GM12878 (cell line): ENCODE measurements at regions not wholly inside any gene's neighbourhood (a gene's known extent, or its start where the extent isn't known, plus 50 kb on each side); places are given as distances from the start of the nearest gene placed in this dataset.

Experiments
- ATAC-seq: fragments of 200-7000 bp; cut with Tn5 transposase; 3 replicates; pipeline ENCODE4 v1.9.1; 2020; ENCODE audit warnings: mild to moderate bottlenecking, moderate library complexity
- BruUV-seq: library from RNA; stranded (reverse); fragments of 400-500 nt; replicated peaks from 2 replicates; lab custom pipeline; 2021; lab: Mats Ljungman, UMichigan
- CTCF ChIA-PET: fragments of 300-600 bp; sonication (Branson Sonifier 250); formaldehyde crosslinking; extraction: SDS; loops from one replicate; lab custom pipeline; 2021; ENCODE audit warnings: inconsistent platforms; lab: Yijun Ruan, JAX
- POLR2A ChIA-PET: fragments of 350-600 bp; formaldehyde crosslinking; extraction: SDS; loops from one replicate; lab custom pipeline; 2021; ENCODE audit warnings: inconsistent platforms; lab: Charles Lee
- RAD21 ChIA-PET: fragments of 300-600 bp; sonication (Branson Sonifier 250); formaldehyde crosslinking; loops from one replicate; lab custom pipeline; 2023; ENCODE audit warnings: antibody characterized with exemption; ENCODE audit not compliant: unreplicated experiment; lab: Charles Lee
- SMC1A ChIA-PET: fragments of 300-600 bp; sonication (Branson Sonifier 250); formaldehyde crosslinking; loops from one replicate; lab custom pipeline; 2023; ENCODE audit not compliant: unreplicated experiment, uncharacterized antibody; lab: Charles Lee
- DNase-seq: peaks from one replicate; pipeline ENCODE4 v3.0.0-alpha.2; 2011; ENCODE audit warnings: low read depth, low spot score
- FAIRE-seq: peaks from 3 replicates; lab custom pipeline; 2011; peaks lifted over from hg19 to GRCh38; lab: Jason Lieb, UNC
- H2AFZ ChIP-seq: 2 replicates; pipeline ENCODE4 v1.6.0; 2011; ENCODE audit warnings: low read depth, low read length, control low read depth; ENCODE audit not compliant: control insufficient read depth
- H3K27ac ChIP-seq: 2 replicates; pipeline ENCODE4 v1.5.1; 2011; ENCODE audit warnings: control low read depth; ENCODE audit not compliant: control insufficient read depth, insufficient read depth
- H3K27me3 ChIP-seq, 2 experiments: replicated peaks in 1 of 2; 2 replicates each; pipeline versions ENCODE4 v1.6.0 to v1.6.1; 2011; ENCODE audit warnings: low read length in 1 of 2; ENCODE audit not compliant: control insufficient read depth in 2 of 2, insufficient read depth in 2 of 2
- H3K36me3 ChIP-seq, 2 experiments: 2 replicates each; pipeline ENCODE4 v1.5.1; 2011; ENCODE audit warnings: low read length in 1 of 2; ENCODE audit not compliant: control insufficient read depth in 2 of 2, insufficient read depth in 2 of 2
- H3K4me1 ChIP-seq: 2 replicates; pipeline ENCODE4 v1.6.1; 2011; ENCODE audit warnings: mild to moderate bottlenecking, low read length, moderate library complexity, mixed read lengths; ENCODE audit not compliant: control insufficient read depth, insufficient read depth
- H3K4me2 ChIP-seq: 2 replicates; pipeline ENCODE4 v1.6.0; 2011; ENCODE audit warnings: control low read depth; ENCODE audit not compliant: control insufficient read depth, insufficient read depth
- H3K4me3 ChIP-seq: fragments of 200-600 bp; sonication (generic); 2 replicates; pipeline ENCODE4 v1.5.1; 2016
- H3K79me2 ChIP-seq: 2 replicates; pipeline ENCODE4 v1.6.0; 2011; ENCODE audit warnings: low read length; ENCODE audit not compliant: control insufficient read depth, insufficient read depth
- H3K9ac ChIP-seq: 2 replicates; pipeline ENCODE4 v1.8.0; 2011; ENCODE audit warnings: low read length, control low read depth, mixed read lengths; ENCODE audit not compliant: control insufficient read depth, insufficient read depth
- H3K9me3 ChIP-seq: replicated peaks from 3 replicates; pipeline ENCODE4 v1.5.1; 2011; ENCODE audit warnings: mild to moderate bottlenecking, low read length; ENCODE audit not compliant: control insufficient read depth, insufficient read depth
- H4K20me1 ChIP-seq: 2 replicates; pipeline ENCODE4 v1.6.0; 2011; ENCODE audit not compliant: control insufficient read depth, insufficient read depth
- CBX3 ChIP-seq: fragments of 200-600 bp; sonication (generic); IDR thresholded peaks from 2 replicates; pipeline ENCODE4 v1.6.1; 2016; ENCODE audit warnings: low read depth, borderline replicate concordance
- GATAD2B ChIP-seq: fragments of 450-650 bp; conservative IDR thresholded peaks from 2 replicates; pipeline ENCODE4 v1.6.1; 2017; ENCODE audit warnings: low read depth, mild to moderate bottlenecking, moderate library complexity
- HCFC1 ChIP-seq: fragments of 150-350 bp; IDR thresholded peaks from 2 replicates; pipeline ENCODE4 v1.6.1; 2014; ENCODE audit warnings: low read length
- JUND ChIP-seq: IDR thresholded peaks from 2 replicates; pipeline ENCODE4 v1.6.1; 2012; ENCODE audit warnings: low read depth, mild to moderate bottlenecking, low read length, improper control_type of control experiment, moderate library complexity
- MEF2A ChIP-seq: IDR thresholded peaks from 2 replicates; pipeline ENCODE4 v1.6.1; 2011; ENCODE audit warnings: low read depth, mild to moderate bottlenecking, low read length, moderate library complexity; ENCODE audit not compliant: insufficient read depth
- NR2C2 ChIP-seq: IDR thresholded peaks from 2 replicates; pipeline ENCODE4 v1.6.1; 2011; ENCODE audit warnings: borderline replicate concordance, low read depth; ENCODE audit not compliant: control insufficient read depth, insufficient read length
- PAX5 ChIP-seq: IDR thresholded peaks from 2 replicates; pipeline ENCODE4 v1.6.1; 2011; ENCODE audit warnings: low read depth, low read length, borderline replicate concordance
- POU2F2 ChIP-seq: IDR thresholded peaks from 3 replicates; pipeline ENCODE4 v1.6.1; 2011; ENCODE audit warnings: low read depth, mild to moderate bottlenecking, low read length, borderline replicate concordance
- SMC3 ChIP-seq: IDR thresholded peaks from 2 replicates; pipeline ENCODE4 v1.6.1; 2011; ENCODE audit warnings: low read length, improper control_type of control experiment, borderline replicate concordance
- SRF ChIP-seq, 2 experiments: IDR thresholded peaks; 2 replicates each; pipeline ENCODE4 v1.6.1; 2011; ENCODE audit warnings: low read depth in 2 of 2, low read length in 2 of 2, mild to moderate bottlenecking in 1 of 2, moderate library complexity in 1 of 2
- WGBS: methylation state at CpG from one replicate; pipeline ENCODE4 v1.1.6; 2016; ENCODE audit warnings: low lambda C conversion rate; ENCODE audit not compliant: insufficient replicate concordance, insufficient coverage; ENCODE audit errors: missing lambda C conversion rate; 5-methylcytosine and 5-hydroxymethylcytosine counted together
- in situ Hi-C: fragments of 300-500 bp; cut with MboI; formaldehyde crosslinking; loops from 9 replicates; pipeline ENCODE4 v1.14.3; 2018; ENCODE audit warnings: mixed read lengths
- intact Hi-C: fragments of 100-400 bp; cut with micrococcal nuclease; formaldehyde crosslinking; loops from one replicate; pipeline ENCODE4 v1.14.2; 2022; ENCODE audit not compliant: unreplicated experiment
- TF ChIP-seq, protein P1 (sequence below): IDR thresholded peaks from 2 replicates; pipeline ENCODE4 v1.6.1; 2011; ENCODE audit warnings: low read depth, low read length, improper control_type of control experiment, borderline replicate concordance
- TF ChIP-seq, protein P2 (sequence below): fragments of 450-650 bp; IDR thresholded peaks from 2 replicates; pipeline ENCODE4 v1.6.1; 2017; ENCODE audit warnings: mild to moderate bottlenecking

DNA sequence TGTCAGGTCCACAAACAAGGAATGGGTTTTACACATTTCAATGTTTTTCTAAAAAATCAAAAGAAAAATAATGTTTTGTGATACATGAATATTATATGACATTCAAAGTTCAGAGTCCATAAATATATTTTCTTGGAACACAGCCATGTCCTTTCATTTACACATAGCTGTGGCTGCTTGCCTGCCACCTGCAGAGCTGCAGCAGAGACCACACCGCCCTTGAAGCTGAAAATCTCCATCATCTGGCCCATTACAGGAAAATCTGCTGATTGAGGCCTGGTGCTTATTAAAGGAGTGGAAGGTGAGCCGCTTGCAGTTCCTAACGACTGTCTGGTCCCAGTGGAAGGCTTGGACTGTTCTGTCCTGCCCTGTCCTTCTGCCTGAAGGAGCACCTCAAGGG, 232.6 kb upstream of the ADAMTS16 start (continued):
- TF ChIP-seq SMC3 = no peak
- TF ChIP-seq GATAD2B = no peak
- TF ChIP-seq, protein P1, sequence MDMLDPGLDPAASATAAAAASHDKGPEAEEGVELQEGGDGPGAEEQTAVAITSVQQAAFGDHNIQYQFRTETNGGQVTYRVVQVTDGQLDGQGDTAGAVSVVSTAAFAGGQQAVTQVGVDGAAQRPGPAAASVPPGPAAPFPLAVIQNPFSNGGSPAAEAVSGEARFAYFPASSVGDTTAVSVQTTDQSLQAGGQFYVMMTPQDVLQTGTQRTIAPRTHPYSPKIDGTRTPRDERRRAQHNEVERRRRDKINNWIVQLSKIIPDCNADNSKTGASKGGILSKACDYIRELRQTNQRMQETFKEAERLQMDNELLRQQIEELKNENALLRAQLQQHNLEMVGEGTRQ = no peak

DNA sequence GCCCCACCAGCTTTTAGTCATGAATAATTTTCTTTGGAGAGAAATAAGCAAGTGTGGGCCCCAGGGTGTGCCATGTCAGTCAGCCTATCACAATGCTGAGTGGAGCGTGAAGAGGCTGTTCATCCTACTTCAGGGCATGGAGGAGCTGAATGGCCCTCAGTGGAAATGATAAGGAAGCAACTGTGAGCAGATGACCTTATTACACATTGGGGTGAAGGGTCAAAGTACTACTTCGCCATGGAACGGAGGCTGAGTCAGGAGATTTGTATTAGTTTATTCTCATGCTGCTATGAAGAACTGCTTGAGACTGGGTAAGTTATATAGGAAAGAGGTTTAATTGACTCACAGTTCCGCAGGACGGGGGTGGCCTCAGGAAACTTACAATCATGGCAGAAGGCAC, 231.0 kb upstream of the ADAMTS16 start:
- SMC1A ChIA-PET = no interaction called here
- H4K20me1 ChIP-seq = no peaks in the 10 kb centered on the region
- BruUV-seq = no TSS peak
- ATAC-seq = no peak
- POLR2A ChIA-PET = no interaction called here
- H3K79me2 ChIP-seq = no peaks in the 10 kb centered on the region
- no peak for FAIRE-seq
- TF ChIP-seq PAX5 (no peak), JUND (no peak), POU2F2 (no peak), SMC3 (no peak), HCFC1 (no peak), NR2C2 (no peak), CBX3 (no peak), MEF2A (no peak), SRF (IDR thresholded peaks at IDR 0.05; ENCODE audit: low read depth in 2 of 2, low read length in 2 of 2) (no peak)
- TF ChIP-seq, protein P2, sequence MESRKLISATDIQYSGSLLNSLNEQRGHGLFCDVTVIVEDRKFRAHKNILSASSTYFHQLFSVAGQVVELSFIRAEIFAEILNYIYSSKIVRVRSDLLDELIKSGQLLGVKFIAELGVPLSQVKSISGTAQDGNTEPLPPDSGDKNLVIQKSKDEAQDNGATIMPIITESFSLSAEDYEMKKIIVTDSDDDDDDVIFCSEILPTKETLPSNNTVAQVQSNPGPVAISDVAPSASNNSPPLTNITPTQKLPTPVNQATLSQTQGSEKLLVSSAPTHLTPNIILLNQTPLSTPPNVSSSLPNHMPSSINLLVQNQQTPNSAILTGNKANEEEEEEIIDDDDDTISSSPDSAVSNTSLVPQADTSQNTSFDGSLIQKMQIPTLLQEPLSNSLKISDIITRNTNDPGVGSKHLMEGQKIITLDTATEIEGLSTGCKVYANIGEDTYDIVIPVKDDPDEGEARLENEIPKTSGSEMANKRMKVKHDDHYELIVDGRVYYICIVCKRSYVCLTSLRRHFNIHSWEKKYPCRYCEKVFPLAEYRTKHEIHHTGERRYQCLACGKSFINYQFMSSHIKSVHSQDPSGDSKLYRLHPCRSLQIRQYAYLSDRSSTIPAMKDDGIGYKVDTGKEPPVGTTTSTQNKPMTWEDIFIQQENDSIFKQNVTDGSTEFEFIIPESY = no peak
- CTCF ChIA-PET = interaction anchor here (0.7 kb wide), 1 partner anchor 10 kb away, joined by 3 read pairs; no protein-coding TSS in a partner anchor
- no peaks in the 10 kb centered on the region for H3K4me1 ChIP-seq
- in situ Hi-C loops = no loop called here
- H3K27me3 ChIP-seq = no peaks in the 10 kb centered on the region
- H3K9ac ChIP-seq = no peak overlapping the region
- DNase-seq = no peak
- H3K9me3 ChIP-seq = no peaks in the 10 kb centered on the region
- no peak overlapping the region for H3K4me3 ChIP-seq
- intact Hi-C loops = no loop called here
- H2AFZ ChIP-seq = no peak overlapping the region
- WGBS = 38% methylated on average over 5 of the region's 5 CpGs
- RAD21 ChIA-PET = no interaction called here
- no peaks in the 10 kb centered on the region for H3K36me3 ChIP-seq
- H3K4me2 ChIP-seq = no peak overlapping the region
- no peak overlapping the region for H3K27ac ChIP-seq
